ENCODE measurements at regions not wholly inside any gene's neighbourhood (a gene's known extent, or its start where the extent isn't known, plus 50 kb on each side); places are given as distances from the start of the nearest gene placed in this dataset.

DNA sequence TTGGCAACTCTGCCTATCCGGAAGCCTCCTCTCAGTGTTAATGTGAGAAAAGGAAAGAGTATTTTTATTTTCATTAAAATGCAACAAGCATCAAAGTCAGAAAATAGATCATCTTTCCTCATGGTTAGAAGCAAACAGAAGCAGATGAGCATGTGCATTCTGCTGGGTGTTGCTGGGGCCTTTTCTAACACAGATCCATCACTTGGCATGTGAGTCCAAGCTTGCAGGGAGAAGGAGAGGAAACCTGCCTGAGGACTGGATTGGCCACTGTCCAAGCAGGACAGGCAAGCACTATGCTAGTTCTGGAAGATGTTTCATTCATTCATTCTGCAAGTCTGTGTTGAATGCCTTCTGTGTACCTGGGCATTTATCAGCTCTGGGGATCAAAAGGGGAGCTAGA is 348.7 kb upstream of the PCSK5 start:
- TF ChIP-seq, protein P1, sequence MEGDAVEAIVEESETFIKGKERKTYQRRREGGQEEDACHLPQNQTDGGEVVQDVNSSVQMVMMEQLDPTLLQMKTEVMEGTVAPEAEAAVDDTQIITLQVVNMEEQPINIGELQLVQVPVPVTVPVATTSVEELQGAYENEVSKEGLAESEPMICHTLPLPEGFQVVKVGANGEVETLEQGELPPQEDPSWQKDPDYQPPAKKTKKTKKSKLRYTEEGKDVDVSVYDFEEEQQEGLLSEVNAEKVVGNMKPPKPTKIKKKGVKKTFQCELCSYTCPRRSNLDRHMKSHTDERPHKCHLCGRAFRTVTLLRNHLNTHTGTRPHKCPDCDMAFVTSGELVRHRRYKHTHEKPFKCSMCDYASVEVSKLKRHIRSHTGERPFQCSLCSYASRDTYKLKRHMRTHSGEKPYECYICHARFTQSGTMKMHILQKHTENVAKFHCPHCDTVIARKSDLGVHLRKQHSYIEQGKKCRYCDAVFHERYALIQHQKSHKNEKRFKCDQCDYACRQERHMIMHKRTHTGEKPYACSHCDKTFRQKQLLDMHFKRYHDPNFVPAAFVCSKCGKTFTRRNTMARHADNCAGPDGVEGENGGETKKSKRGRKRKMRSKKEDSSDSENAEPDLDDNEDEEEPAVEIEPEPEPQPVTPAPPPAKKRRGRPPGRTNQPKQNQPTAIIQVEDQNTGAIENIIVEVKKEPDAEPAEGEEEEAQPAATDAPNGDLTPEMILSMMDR (IDR thresholded peaks at IDR 0.05; ENCODE audit: low read depth, low read length): no peak
- no peak for TF ChIP-seq EZH2phosphoT487 (IDR thresholded peaks at IDR 0.05; ENCODE audit: low read depth)

Data from OCI-LY3 (cell line).